ENCODE measurements at regions not wholly inside any gene's neighbourhood (a gene's known extent, or its start where the extent isn't known, plus 50 kb on each side); places are given as distances from the start of the nearest gene placed in this dataset.

DNA sequence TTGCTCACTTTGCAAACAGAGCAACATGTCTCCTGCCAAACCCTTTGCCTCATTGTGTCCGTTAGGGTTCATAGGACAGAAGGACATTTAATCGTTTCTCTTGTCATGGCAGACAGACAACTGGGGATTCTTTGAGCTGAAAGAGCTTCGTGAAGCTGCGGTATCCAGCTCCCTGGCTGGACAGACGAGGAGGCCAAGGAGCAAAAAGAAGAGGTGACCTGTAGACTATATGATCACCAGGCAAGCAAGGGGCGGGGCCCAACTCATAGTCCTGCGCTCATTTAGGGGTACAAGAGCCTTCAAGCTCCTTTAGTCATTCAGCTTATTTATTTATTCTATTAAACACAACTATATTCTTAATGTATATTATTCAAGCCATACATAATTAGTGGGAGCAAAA lies 66.8 kb upstream of the VRK1 start:
- DNase-seq (ENCODE audit: low read depth), result no peak
- TF ChIP-seq, protein P1, sequence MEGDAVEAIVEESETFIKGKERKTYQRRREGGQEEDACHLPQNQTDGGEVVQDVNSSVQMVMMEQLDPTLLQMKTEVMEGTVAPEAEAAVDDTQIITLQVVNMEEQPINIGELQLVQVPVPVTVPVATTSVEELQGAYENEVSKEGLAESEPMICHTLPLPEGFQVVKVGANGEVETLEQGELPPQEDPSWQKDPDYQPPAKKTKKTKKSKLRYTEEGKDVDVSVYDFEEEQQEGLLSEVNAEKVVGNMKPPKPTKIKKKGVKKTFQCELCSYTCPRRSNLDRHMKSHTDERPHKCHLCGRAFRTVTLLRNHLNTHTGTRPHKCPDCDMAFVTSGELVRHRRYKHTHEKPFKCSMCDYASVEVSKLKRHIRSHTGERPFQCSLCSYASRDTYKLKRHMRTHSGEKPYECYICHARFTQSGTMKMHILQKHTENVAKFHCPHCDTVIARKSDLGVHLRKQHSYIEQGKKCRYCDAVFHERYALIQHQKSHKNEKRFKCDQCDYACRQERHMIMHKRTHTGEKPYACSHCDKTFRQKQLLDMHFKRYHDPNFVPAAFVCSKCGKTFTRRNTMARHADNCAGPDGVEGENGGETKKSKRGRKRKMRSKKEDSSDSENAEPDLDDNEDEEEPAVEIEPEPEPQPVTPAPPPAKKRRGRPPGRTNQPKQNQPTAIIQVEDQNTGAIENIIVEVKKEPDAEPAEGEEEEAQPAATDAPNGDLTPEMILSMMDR (IDR thresholded peaks at IDR 0.05; ENCODE audit: low read depth, low read length, missing control alignments), result no peak
- no peak overlapping the region for H3K4me3 ChIP-seq (ENCODE audit: low read depth, low read length)

GRCh38 chr14:96734076-96734622 lies 63.0 kb upstream of the VRK1 start:
- H3K4me3 ChIP-seq (ENCODE audit: low read depth, low read length), result no peak overlapping the region
- DNase-seq (ENCODE audit: low read depth), result no peak
- TF ChIP-seq, protein P1 (IDR thresholded peaks at IDR 0.05; ENCODE audit: low read depth, low read length, missing control alignments), result no peak

DNA sequence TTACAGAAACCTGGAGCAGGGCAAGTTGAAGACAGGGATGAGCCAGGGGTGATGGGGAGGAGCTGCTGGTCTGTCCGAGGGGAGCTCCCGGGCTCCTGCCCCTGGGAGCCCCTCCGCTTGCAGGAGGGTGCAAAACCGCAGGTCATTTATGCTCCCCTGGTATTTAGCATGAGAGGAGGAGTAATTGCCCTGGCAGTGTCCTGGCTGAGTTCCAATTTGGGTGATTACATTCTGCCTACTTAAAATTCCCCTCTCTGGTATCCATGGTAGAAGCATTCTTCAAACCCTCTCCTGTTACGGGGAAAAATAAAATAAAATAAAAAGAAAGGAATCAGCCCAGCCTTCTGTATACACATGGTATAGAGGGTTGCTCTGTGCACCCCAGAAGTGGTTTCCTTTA lies 61.7 kb upstream of the VRK1 start:
- TF ChIP-seq, protein P1 (IDR thresholded peaks at IDR 0.05; ENCODE audit: low read depth, low read length, missing control alignments), result no peak
- no peak overlapping the region for H3K4me3 ChIP-seq (ENCODE audit: low read depth, low read length)
- DNase-seq (ENCODE audit: low read depth), result no peak

GRCh38 chr14:96736439-96736838 lies 60.7 kb upstream of the VRK1 start:
- TF ChIP-seq, protein P1 (IDR thresholded peaks at IDR 0.05; ENCODE audit: low read depth, low read length, missing control alignments), result no peak
- no peak for DNase-seq (ENCODE audit: low read depth)
- H3K4me3 ChIP-seq (ENCODE audit: low read depth, low read length), result no peak overlapping the region

DNA sequence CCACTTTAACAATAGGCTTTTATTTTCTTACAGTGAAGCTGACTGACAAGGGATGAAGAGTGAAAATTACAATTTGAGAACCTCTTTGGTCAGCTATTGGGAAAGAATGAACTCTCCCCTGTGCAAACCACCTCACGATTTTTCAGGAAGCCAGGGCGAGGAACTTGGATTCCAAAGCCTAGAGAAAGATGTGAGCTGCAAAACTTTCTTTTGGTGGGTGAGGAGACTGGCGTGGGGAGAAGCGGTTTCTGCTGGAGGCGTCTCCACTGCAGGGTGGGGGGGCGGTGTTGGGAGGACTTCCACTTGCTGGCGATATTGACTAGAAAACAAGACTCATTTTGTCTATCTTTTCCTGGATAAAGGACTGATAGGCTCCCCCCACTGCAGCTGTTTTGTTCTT lies 59.3 kb upstream of the VRK1 start:
- no peak for DNase-seq (ENCODE audit: low read depth)
- no peak overlapping the region for H3K4me3 ChIP-seq (ENCODE audit: low read depth, low read length)
- TF ChIP-seq, protein P1 (IDR thresholded peaks at IDR 0.05; ENCODE audit: low read depth, low read length, missing control alignments), result no peak

DNA sequence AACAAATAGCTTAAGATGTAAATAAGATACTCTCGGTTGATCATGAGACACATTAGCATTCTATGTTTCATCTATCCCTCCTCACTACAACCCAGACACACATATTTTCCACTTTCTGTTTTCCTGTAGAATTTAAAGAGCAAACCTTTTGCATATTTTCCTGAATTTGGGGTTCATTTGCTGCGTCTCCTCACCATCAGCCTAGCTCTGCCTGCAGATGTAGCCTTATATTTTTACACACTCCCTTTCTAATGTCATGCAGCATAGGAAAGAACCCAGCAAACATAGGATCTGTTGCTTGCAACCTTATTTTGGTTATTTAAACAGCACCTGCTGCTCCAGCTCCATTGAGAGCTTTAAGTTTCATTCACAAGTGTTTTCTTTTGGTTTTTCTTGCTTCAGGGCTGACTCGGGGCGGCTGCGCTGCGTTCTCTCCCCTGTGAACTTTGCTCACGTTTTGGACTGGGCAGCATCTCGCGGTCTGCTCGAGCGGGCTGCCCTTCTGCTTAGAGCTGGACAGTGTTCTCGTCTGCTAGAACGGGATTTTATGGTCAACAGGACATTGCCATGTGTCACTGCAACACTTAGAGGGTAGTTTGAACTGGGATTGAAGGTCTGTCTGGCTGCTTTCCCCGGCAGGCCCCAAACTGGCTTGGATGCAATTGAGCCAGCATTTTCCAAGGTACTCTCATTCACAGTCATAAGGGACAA lies 57.8 kb upstream of the VRK1 start:
- no peak for DNase-seq (ENCODE audit: low read depth)
- no peak overlapping the region for H3K4me3 ChIP-seq (ENCODE audit: low read depth, low read length)
- TF ChIP-seq, protein P1 (IDR thresholded peaks at IDR 0.05; ENCODE audit: low read depth, low read length, missing control alignments), result no peak
